ENCODE measurements at regions not wholly inside any gene's neighbourhood (a gene's known extent, or its start where the extent isn't known, plus 50 kb on each side); places are given as distances from the start of the nearest gene placed in this dataset.

DNA sequence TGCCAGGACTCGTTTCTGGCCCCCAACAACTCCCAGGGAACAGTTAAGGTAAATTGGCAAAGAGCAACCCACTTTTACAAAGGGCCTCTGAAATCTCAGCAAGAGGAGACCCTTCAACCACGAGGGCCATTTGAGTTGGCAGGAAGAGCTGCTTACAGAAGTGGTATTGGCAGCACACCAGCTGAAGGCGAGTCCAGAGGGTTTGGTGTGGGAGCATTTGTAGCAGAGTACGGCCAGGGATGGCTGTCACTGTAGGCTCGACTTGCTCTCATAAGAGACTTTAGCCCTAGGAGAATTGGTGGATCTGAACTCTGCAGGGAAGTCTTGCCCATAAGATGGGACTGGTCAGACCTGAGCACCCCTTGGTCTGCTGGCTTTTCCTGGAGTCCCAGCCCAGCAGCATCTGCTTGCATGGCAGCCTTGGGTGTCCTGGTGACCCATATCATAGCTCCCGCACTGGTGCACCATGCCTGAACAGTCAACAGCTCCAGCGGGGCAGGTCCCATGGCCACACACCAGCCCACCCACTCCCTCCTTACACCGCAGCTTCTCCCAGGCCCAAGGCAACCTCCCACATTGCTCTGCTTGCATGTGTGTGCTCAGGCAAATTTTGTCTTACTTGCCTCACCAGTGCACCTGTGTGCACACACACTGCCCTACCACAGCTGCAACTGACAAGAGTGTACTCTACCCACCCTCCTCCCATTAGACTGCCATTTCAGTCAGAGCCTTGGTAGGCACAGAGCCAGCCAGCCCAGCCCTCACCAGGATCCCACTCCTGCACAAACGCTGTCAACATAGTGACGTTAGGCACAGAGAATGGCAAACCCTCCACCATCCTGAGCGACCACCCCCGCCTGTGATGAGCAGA lies 861.6 kb upstream of the DPPA4 start:
- DNase-seq: no peak
- Histone ChIP-seq H3K27me3 (no peaks in the 10 kb centered on the region), H3K9me3 (no peaks in the 10 kb centered on the region), H3K4me3 (ENCODE audit: low read depth, low read length) (no peak overlapping the region), H3K4me1 (no peaks in the 10 kb centered on the region), H3K36me3 (no peaks in the 10 kb centered on the region)
- TF ChIP-seq CTCF (IDR thresholded peaks at IDR 0.05; ENCODE audit: low read depth, low read length): no peak

GRCh38 chr3:110199588-110199943 lies 862.2 kb upstream of the DPPA4 start:
- no peak for DNase-seq
- H3K9me3 ChIP-seq: no peaks in the 10 kb centered on the region
- H3K27me3 ChIP-seq: no peaks in the 10 kb centered on the region
- H3K4me3 ChIP-seq (ENCODE audit: low read depth, low read length): no peak overlapping the region
- no peaks in the 10 kb centered on the region for H3K36me3 ChIP-seq
- no peaks in the 10 kb centered on the region for H3K4me1 ChIP-seq
- TF ChIP-seq CTCF (IDR thresholded peaks at IDR 0.05; ENCODE audit: low read depth, low read length): no peak

DNA sequence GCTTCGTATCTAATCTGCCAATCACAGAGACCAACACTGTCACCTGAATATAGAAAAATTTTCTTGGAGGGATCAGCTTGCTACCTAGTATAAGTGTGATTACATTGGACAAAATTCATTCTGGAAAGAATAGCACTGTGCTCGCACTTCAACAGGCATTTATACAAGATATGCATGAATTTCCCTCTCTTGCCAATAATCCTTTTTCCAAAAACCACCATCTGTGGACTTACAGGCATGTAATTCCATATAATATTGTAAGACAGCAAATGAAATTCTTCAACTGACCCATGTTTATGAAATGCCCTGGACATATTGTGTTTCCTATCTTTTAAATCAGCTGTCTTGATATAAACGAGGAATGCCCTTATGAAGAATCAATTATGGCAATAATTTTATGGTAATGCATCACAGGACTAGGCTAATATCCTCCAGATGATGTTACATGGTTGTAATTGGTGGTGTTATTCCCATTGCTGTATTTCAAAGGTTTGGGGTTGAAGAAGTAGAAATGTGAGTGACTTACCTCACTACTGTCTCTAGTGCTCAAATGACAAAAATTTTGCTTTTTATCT lies 861.4 kb upstream of the NECTIN3 start:
- Histone ChIP-seq H3K4me1 (no peaks in the 10 kb centered on the region), H3K9me3 (no peaks in the 10 kb centered on the region), H3K36me3 (no peaks in the 10 kb centered on the region), H3K27me3 (no peaks in the 10 kb centered on the region), H3K4me3 (ENCODE audit: low read depth, low read length) (no peak overlapping the region)
- no peak for TF ChIP-seq CTCF (IDR thresholded peaks at IDR 0.05; ENCODE audit: low read depth, low read length)
- DNase-seq: no peak

- Histone ChIP-seq H3K4me1 (no peaks in the 10 kb centered on the region), H3K4me3 (ENCODE audit: low read depth, low read length) (no peak overlapping the region), H3K9me3 (no peaks in the 10 kb centered on the region), H3K36me3 (no peaks in the 10 kb centered on the region), H3K27me3 (no peaks in the 10 kb centered on the region)
- no peak for TF ChIP-seq CTCF (IDR thresholded peaks at IDR 0.05; ENCODE audit: low read depth, low read length)
- no peak for DNase-seq
Observed at GRCh38 chr3:110226645-110227044, 845.0 kb upstream of the NECTIN3 start.

DNA sequence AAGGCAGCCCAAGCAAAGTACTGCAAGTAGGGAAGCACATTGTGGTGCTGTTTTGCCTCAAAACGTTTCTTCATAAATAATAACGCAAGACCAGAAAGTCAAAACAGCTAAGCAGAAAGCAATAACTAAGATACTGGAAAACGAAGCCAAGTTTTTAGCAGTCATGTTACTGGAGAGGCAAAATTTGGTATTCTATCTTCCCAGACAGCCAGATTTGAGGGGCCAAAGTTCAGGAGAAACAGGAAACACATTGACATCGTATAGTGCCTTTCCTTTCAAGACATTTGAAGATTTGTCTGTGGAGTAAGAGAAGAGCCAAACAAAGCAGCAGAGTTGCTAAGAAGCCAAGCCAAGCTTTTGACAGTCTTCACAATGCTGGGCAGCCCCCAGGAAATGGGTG lies 843.6 kb upstream of the NECTIN3 start:
- no peaks in the 10 kb centered on the region for H3K9me3 ChIP-seq
- no peaks in the 10 kb centered on the region for H3K4me1 ChIP-seq
- no peaks in the 10 kb centered on the region for H3K36me3 ChIP-seq
- no peak overlapping the region for H3K4me3 ChIP-seq (ENCODE audit: low read depth, low read length)
- DNase-seq: no peak
- H3K27me3 ChIP-seq: no peaks in the 10 kb centered on the region
- TF ChIP-seq CTCF (IDR thresholded peaks at IDR 0.05; ENCODE audit: low read depth, low read length): no peak

DNA sequence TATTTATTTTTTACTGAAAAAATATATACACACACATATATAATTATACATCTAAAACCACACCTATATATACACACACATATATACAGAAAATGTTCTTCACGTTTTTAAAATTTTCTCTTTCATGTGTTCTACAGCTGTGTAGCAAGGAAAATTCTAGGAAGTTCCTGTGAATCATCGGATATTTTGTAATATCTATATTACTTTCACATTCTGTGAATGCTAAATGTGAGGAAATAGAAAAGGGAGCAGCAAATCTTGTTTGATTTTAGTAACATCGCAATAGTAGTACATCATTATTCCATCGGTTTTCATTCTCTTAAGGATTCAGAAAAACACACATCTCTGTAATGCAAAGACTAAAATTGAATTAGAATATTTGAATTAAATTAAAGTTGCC lies 836.8 kb upstream of the NECTIN3 start:
- no peaks in the 10 kb centered on the region for H3K4me1 ChIP-seq
- H3K4me3 ChIP-seq (ENCODE audit: low read depth, low read length): no peak overlapping the region
- no peaks in the 10 kb centered on the region for H3K27me3 ChIP-seq
- TF ChIP-seq CTCF (IDR thresholded peaks at IDR 0.05; ENCODE audit: low read depth, low read length): no peak
- DNase-seq: no peak
- no peaks in the 10 kb centered on the region for H3K36me3 ChIP-seq
- no peaks in the 10 kb centered on the region for H3K9me3 ChIP-seq

All from BE2C (cell line).